IMR-90 (cell line): ENCODE measurements at regions not wholly inside any gene's neighbourhood (a gene's known extent, or its start where the extent isn't known, plus 50 kb on each side); places are given as distances from the start of the nearest gene placed in this dataset.

Experiments used
- CTCF ChIP-seq: conservative IDR thresholded peaks from 2 replicates; pipeline ENCODE4 v1.5.1; 2012; ENCODE audit warnings: mild to moderate bottlenecking, low read depth, low read length, improper control_type of control experiment
- POLR2A ChIP-seq: IDR thresholded peaks from 2 replicates; pipeline ENCODE4 v1.6.1; 2012; ENCODE audit warnings: mild to moderate bottlenecking, low read depth, low read length
- USF2 ChIP-seq: fragments of 150-350 bp; IDR thresholded peaks from 2 replicates; pipeline ENCODE4 v1.6.1; 2017; ENCODE audit warnings: mild to moderate bottlenecking, antibody characterized with exemption, low read length, low read depth

GRCh38 chr22:27299181-27300085, 502.1 kb downstream of the MN1 start:
- TF ChIP-seq POLR2A (no peak), CTCF (no peak), USF2 (no peak)
